Stimulated activated effector memory CD8-positive, alpha-beta T cell treated with anti-CD3 and anti-CD28 coated beads, Interleukin-12 subunit alpha, Interleukin-12 subunit beta, amount 100 ng/mL, for 72 hours (primary cell): ENCODE measurements at regions not wholly inside any gene's neighbourhood (a gene's known extent, or its start where the extent isn't known, plus 50 kb on each side); places are given as distances from the start of the nearest gene placed in this dataset.

ENCODE experiments used
- ATAC-seq: fragments of 150-1000 bp; cut with Tn5 transposase; 2 replicates; pipeline ENCODE4 v1.10.0; 2021
- DNase-seq, 2 donors: peaks; one replicate each; pipeline ENCODE4 v3.0.0; 2021 to 2022; ENCODE audit warnings: low spot score in 2 of 2
- H3K27ac Mint-ChIP-seq: one replicate; pipeline ENCODE4 v1.8.0; 2022; ENCODE audit warnings: mild to moderate bottlenecking, mixed read lengths
- H3K36me3 Mint-ChIP-seq: one replicate; pipeline ENCODE4 v1.8.0; 2022; ENCODE audit warnings: mild to moderate bottlenecking, mixed read lengths
- H3K4me1 Mint-ChIP-seq: one replicate; pipeline ENCODE4 v1.8.0; 2022; ENCODE audit warnings: mixed read lengths
- H3K4me3 Mint-ChIP-seq: one replicate; pipeline ENCODE4 v1.8.0; 2022; ENCODE audit warnings: mild to moderate bottlenecking, mixed read lengths
- H3K9me3 Mint-ChIP-seq: one replicate; pipeline ENCODE4 v1.8.0; 2022; ENCODE audit warnings: mixed read lengths

- no peak overlapping the region for H3K4me3 Mint-ChIP-seq
Observed at GRCh38 chr6:6516666-6517458, 71.7 kb upstream of the LY86 start.

GRCh38 chr6:6518631-6519427 lies 69.7 kb upstream of the LY86 start:
- ATAC-seq (no peak), DNase-seq (no peak)
- Mint-ChIP-seq H3K27ac (no peak overlapping the region), H3K9me3 (no peaks in the 10 kb centered on the region), H3K4me1 (peaks cover 18% of the 10 kb centered on the region), H3K36me3 (no peaks in the 10 kb centered on the region), H3K4me3 (no peak overlapping the region)

More at GRCh38 chr6:6516666-6517458, 71.7 kb upstream of the LY86 start:
- ATAC-seq (peak; percentile 17), DNase-seq (no peak)
- Mint-ChIP-seq H3K27ac (no peak overlapping the region), H3K4me1 (peaks cover 18% of the 10 kb centered on the region), H3K36me3 (no peaks in the 10 kb centered on the region), H3K9me3 (no peaks in the 10 kb centered on the region)

GRCh38 chr6:6521961-6522482 lies 66.5 kb upstream of the LY86 start:
- Mint-ChIP-seq H3K4me3 (no peak overlapping the region), H3K4me1 (peaks cover 5% of the 10 kb centered on the region), H3K9me3 (no peaks in the 10 kb centered on the region), H3K27ac (no peak overlapping the region), H3K36me3 (no peaks in the 10 kb centered on the region)
- DNase-seq (no peak), ATAC-seq (no peak)

GRCh38 chr6:6522709-6523108 lies 65.8 kb upstream of the LY86 start:
- H3K27ac Mint-ChIP-seq: no peak overlapping the region
- H3K4me1 Mint-ChIP-seq: peaks cover 5% of the 10 kb centered on the region
- no peak for ATAC-seq
- H3K36me3 Mint-ChIP-seq: no peaks in the 10 kb centered on the region
- no peak overlapping the region for H3K4me3 Mint-ChIP-seq
- no peak for DNase-seq
- H3K9me3 Mint-ChIP-seq: no peaks in the 10 kb centered on the region

- Mint-ChIP-seq H3K27ac (no peak overlapping the region), H3K4me3 (no peak overlapping the region), H3K9me3 (no peaks in the 10 kb centered on the region), H3K4me1 (no peaks in the 10 kb centered on the region), H3K36me3 (no peaks in the 10 kb centered on the region)
- no peak for ATAC-seq
- no peak for DNase-seq
Observed at GRCh38 chr6:6524951-6525350, 63.6 kb upstream of the LY86 start.

- Mint-ChIP-seq H3K27ac (no peak overlapping the region), H3K4me3 (no peak overlapping the region)
- no peak for ATAC-seq
Observed at GRCh38 chr6:6525933-6526332, 62.6 kb upstream of the LY86 start.

GRCh38 chr6:6529275-6529674 lies 59.2 kb upstream of the LY86 start:
- Mint-ChIP-seq H3K9me3 (no peaks in the 10 kb centered on the region), H3K4me1 (no peaks in the 10 kb centered on the region), H3K27ac (no peak overlapping the region), H3K4me3 (no peak overlapping the region), H3K36me3 (no peaks in the 10 kb centered on the region)
- ATAC-seq (no peak), DNase-seq (no peak)

More at GRCh38 chr6:6525933-6526332, 62.6 kb upstream of the LY86 start:
- no peak for DNase-seq
- no peaks in the 10 kb centered on the region for H3K4me1 Mint-ChIP-seq
- H3K36me3 Mint-ChIP-seq: no peaks in the 10 kb centered on the region
- H3K9me3 Mint-ChIP-seq: no peaks in the 10 kb centered on the region

- Mint-ChIP-seq H3K9me3 (no peaks in the 10 kb centered on the region), H3K27ac (no peak overlapping the region), H3K4me1 (no peaks in the 10 kb centered on the region), H3K36me3 (no peaks in the 10 kb centered on the region), H3K4me3 (no peak overlapping the region)
- no peak for DNase-seq
- ATAC-seq: no peak
Observed at GRCh38 chr6:6533176-6533575, 55.3 kb upstream of the LY86 start.

GRCh38 chr6:6534399-6534798 lies 54.1 kb upstream of the LY86 start:
- H3K4me3 Mint-ChIP-seq: no peak overlapping the region
- H3K27ac Mint-ChIP-seq: no peak overlapping the region
- DNase-seq (no peak), ATAC-seq (no peak)
- H3K36me3 Mint-ChIP-seq: no peaks in the 10 kb centered on the region
- H3K9me3 Mint-ChIP-seq: no peaks in the 10 kb centered on the region
- H3K4me1 Mint-ChIP-seq: no peaks in the 10 kb centered on the region

GRCh38 chr6:6537488-6538260 lies 50.8 kb upstream of the LY86 start:
- no peaks in the 10 kb centered on the region for H3K9me3 Mint-ChIP-seq
- no peak overlapping the region for H3K27ac Mint-ChIP-seq
- DNase-seq: no peak
- no peak for ATAC-seq
- H3K36me3 Mint-ChIP-seq: no peaks in the 10 kb centered on the region
- no peak overlapping the region for H3K4me3 Mint-ChIP-seq
- no peaks in the 10 kb centered on the region for H3K4me1 Mint-ChIP-seq

GRCh38 chr6:6538261-6538660 lies 50.3 kb upstream of the LY86 start:
- no peaks in the 10 kb centered on the region for H3K9me3 Mint-ChIP-seq

More at GRCh38 chr6:6538261-6538660, 50.3 kb upstream of the LY86 start:
- no peak for ATAC-seq
- Mint-ChIP-seq H3K27ac (no peak overlapping the region), H3K4me1 (no peaks in the 10 kb centered on the region), H3K36me3 (no peaks in the 10 kb centered on the region), H3K4me3 (no peak overlapping the region)
- no peak for DNase-seq
